ENCODE measurements at regions not wholly inside any gene's neighbourhood (a gene's known extent, or its start where the extent isn't known, plus 50 kb on each side); places are given as distances from the start of the nearest gene placed in this dataset.

DNA sequence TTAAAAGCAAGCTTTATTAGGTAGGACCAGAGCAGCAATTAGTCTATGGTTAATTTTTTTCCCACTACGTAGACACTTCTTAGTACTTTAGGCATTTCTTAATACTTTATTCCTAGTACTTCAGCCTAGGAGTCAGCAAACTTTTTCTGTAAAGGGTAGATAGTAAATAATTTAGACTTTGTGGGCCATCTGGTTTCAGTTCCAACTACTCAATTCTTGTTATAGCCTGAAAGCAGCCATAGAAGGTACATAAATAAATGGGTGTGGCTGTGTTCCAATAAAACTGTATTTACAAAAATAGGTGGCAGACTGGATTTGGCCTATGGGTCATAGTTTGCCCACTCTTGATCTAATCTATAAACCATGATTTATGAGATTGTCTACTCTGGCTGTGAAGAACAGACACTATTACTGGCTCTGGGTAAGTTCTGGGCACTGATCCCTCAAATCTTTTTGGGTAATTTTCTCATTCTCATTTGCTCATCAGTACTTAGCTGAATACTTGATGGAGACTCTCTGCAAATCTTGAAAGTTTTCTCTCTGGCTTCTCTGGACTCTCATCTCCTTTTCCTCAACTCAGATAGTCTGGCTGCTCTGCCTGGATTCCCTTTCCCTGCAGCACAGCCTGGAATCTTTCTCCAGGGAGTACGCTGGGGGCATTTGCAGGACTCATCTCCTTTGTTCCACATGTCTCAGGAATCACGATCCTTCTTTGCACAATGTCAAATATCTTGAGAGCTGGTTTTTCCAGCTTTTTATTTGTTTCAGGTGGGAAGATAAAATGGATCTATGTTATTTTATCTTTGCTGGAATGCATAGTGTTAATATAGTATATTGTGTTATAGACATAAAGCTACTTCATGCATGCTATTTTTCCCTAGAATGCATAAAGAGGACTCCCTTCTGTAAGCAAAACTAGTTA lies 524.8 kb upstream of the TBL1XR1 start:
- no peak for TF ChIP-seq SIN3A (IDR thresholded peaks at IDR 0.05; ENCODE audit: borderline replicate concordance, insufficient read depth, low read length)
- TF ChIP-seq POLR2AphosphoS5 (IDR thresholded peaks at IDR 0.05; ENCODE audit: low read depth, low read length) = no peak
- TF ChIP-seq TAF1 (IDR thresholded peaks at IDR 0.05; ENCODE audit: borderline replicate concordance, insufficient read depth, low read length) = no peak
- no peak for TF ChIP-seq FOXP2 (optimal IDR thresholded peaks at IDR 0.05; ENCODE audit: borderline replicate concordance, extremely low read depth, extremely low read length, insufficient read depth)
